ENCODE measurements at regions not wholly inside any gene's neighbourhood (a gene's known extent, or its start where the extent isn't known, plus 50 kb on each side); places are given as distances from the start of the nearest gene placed in this dataset.

DNA sequence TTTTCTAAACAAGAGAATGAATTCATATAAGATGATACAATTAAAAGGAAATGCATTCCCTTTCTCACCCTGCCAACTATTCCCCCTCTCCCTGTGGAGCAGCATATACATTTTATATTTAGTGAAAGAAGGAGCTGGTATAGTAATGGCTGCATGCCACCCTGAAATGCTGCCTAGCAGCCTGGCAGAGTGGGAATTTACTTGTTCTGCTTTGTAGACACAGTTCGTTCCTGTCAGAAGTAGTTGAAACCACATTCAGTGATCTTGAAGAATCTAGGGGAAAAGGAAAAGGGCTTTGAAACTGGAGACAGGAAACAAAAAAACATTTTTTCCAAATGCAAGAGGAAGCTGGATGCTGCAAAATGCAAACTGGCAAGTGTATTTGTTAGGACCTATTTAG lies 176.0 kb upstream of the PLEKHA5 start:
- H3K9ac ChIP-seq (ENCODE audit: low read length) = no peak overlapping the region

GRCh38 chr12:18955594-18955993 lies 173.9 kb upstream of the PLEKHA5 start:
- Histone ChIP-seq H3K27ac (ENCODE audit: low read depth, low read length) (no peak overlapping the region), H4K20me1 (ENCODE audit: low read depth, low read length) (no peaks in the 10 kb centered on the region), H3K4me3 (ENCODE audit: insufficient read depth, low read length, poor library complexity, severe bottlenecking) (no peak overlapping the region), H3K9ac (ENCODE audit: low read length) (no peak overlapping the region), H3K36me3 (ENCODE audit: low read length) (no peaks in the 10 kb centered on the region), H3K4me2 (ENCODE audit: low read depth, low read length, poor library complexity, severe bottlenecking) (no peak overlapping the region), H3K27me3 (ENCODE audit: low read length) (no peaks in the 10 kb centered on the region), H2AFZ (ENCODE audit: low read depth, low read length, severe bottlenecking) (no peak overlapping the region), H3K79me2 (ENCODE audit: insufficient read depth, low read length) (no peaks in the 10 kb centered on the region), H3F3A (ENCODE audit: insufficient read depth) (no peaks in the 10 kb centered on the region), H3K9me2 (replicated peaks; ENCODE audit: insufficient read depth, low read length) (no peaks in the 10 kb centered on the region), H3K9me3 (ENCODE audit: insufficient read depth, low read length) (no peaks in the 10 kb centered on the region)
- TF ChIP-seq EZH2phosphoT487 (conservative IDR thresholded peaks at IDR 0.05; ENCODE audit: low read length) (no peak), CTCF (IDR thresholded peaks at IDR 0.05; ENCODE audit: insufficient read depth, low read length, poor library complexity, severe bottlenecking) (no peak)

More for the DNA sequence above, 176.0 kb upstream of the PLEKHA5 start:
- TF ChIP-seq CTCF (IDR thresholded peaks at IDR 0.05; ENCODE audit: insufficient read depth, low read length, poor library complexity, severe bottlenecking) (no peak), EZH2phosphoT487 (conservative IDR thresholded peaks at IDR 0.05; ENCODE audit: low read length) (no peak)
- H3F3A ChIP-seq (ENCODE audit: insufficient read depth) = no peaks in the 10 kb centered on the region
- H3K4me3 ChIP-seq (ENCODE audit: insufficient read depth, low read length, poor library complexity, severe bottlenecking) = no peak overlapping the region
- no peaks in the 10 kb centered on the region for H3K9me2 ChIP-seq (replicated peaks; ENCODE audit: insufficient read depth, low read length)
- H4K20me1 ChIP-seq (ENCODE audit: low read depth, low read length) = no peaks in the 10 kb centered on the region
- H3K9me3 ChIP-seq (ENCODE audit: insufficient read depth, low read length) = no peaks in the 10 kb centered on the region
- H3K4me2 ChIP-seq (ENCODE audit: low read depth, low read length, poor library complexity, severe bottlenecking) = no peak overlapping the region
- no peaks in the 10 kb centered on the region for H3K36me3 ChIP-seq (ENCODE audit: low read length)
- H3K27ac ChIP-seq (ENCODE audit: low read depth, low read length) = no peak overlapping the region
- H3K27me3 ChIP-seq (ENCODE audit: low read length) = no peaks in the 10 kb centered on the region
- no peaks in the 10 kb centered on the region for H3K79me2 ChIP-seq (ENCODE audit: insufficient read depth, low read length)
- no peak overlapping the region for H2AFZ ChIP-seq (ENCODE audit: low read depth, low read length, severe bottlenecking)

DNA sequence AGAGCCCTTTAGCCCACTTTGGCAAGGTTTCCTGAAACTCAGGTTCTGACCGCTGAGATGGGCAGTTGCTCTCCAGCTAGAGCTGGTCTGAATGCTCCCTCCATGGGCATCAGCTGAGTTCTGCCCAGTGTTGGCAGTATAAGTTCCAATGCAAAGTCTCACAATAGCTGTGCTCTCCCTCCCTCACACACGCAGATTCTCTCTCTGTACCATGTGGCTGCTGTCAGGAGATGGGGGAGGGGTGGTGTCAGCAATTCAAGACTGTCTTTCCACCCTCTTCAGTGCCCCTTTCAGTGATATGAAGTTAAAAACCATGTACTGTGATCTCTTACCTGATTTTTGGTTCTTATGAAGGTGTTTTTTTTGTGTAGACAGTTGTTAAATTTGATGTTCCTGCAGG lies 164.3 kb upstream of the PLEKHA5 start:
- Histone ChIP-seq H3K27ac (ENCODE audit: low read depth, low read length) (no peak overlapping the region), H4K20me1 (ENCODE audit: low read depth, low read length) (no peaks in the 10 kb centered on the region), H3K9me3 (ENCODE audit: insufficient read depth, low read length) (no peaks in the 10 kb centered on the region), H3K9me2 (replicated peaks; ENCODE audit: insufficient read depth, low read length) (no peaks in the 10 kb centered on the region), H3K4me3 (ENCODE audit: insufficient read depth, low read length, poor library complexity, severe bottlenecking) (no peak overlapping the region), H3K4me2 (ENCODE audit: low read depth, low read length, poor library complexity, severe bottlenecking) (no peak overlapping the region), H3K36me3 (ENCODE audit: low read length) (no peaks in the 10 kb centered on the region), H3F3A (ENCODE audit: insufficient read depth) (no peaks in the 10 kb centered on the region), H3K9ac (ENCODE audit: low read length) (no peak overlapping the region), H3K79me2 (ENCODE audit: insufficient read depth, low read length) (no peaks in the 10 kb centered on the region), H2AFZ (ENCODE audit: low read depth, low read length, severe bottlenecking) (no peak overlapping the region), H3K27me3 (ENCODE audit: low read length) (no peaks in the 10 kb centered on the region)
- TF ChIP-seq EZH2phosphoT487 (conservative IDR thresholded peaks at IDR 0.05; ENCODE audit: low read length) (no peak), CTCF (IDR thresholded peaks at IDR 0.05; ENCODE audit: insufficient read depth, low read length, poor library complexity, severe bottlenecking) (no peak)

All from SU-DHL-6 (cell line).